ENCODE measurements at regions not wholly inside any gene's neighbourhood (a gene's known extent, or its start where the extent isn't known, plus 50 kb on each side); places are given as distances from the start of the nearest gene placed in this dataset.
A peak's percentile ranks its signal among the peaks of the same experiment; 100 is the strongest.

DNA sequence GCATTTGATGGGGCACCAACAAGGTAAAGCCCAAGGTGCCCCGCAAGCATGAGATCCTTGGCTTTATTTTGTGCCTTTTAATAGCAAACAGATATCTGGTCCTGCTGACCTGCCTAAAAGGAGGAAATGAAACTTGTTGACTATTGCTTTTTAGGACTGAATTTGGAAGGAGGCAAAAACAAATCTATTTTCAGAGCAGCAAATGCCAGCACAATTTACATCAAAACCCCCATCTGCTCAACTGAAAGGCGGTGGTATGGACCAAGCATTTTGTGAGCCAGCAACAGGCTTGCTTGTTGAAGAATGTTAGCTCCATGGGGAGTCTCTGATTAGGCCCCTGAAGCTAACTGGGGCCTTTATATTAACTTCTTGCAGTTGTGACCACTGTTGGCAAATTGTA is 192.6 kb upstream of the E2F8 start (continued):
- no peak for TF ChIP-seq NR2C1 (IDR thresholded peaks at IDR 0.05)
- TF ChIP-seq CHD2 (IDR thresholded peaks at IDR 0.05; ENCODE audit: borderline replicate concordance, low read depth, low read length) = peak; percentile 59; the same call in 1 of the 2 replicates
- TF ChIP-seq EZH2 (IDR thresholded peaks at IDR 0.05; ENCODE audit: borderline replicate concordance, control insufficient read depth, low read depth, low read length) = no peak
- TF ChIP-seq, protein P1, sequence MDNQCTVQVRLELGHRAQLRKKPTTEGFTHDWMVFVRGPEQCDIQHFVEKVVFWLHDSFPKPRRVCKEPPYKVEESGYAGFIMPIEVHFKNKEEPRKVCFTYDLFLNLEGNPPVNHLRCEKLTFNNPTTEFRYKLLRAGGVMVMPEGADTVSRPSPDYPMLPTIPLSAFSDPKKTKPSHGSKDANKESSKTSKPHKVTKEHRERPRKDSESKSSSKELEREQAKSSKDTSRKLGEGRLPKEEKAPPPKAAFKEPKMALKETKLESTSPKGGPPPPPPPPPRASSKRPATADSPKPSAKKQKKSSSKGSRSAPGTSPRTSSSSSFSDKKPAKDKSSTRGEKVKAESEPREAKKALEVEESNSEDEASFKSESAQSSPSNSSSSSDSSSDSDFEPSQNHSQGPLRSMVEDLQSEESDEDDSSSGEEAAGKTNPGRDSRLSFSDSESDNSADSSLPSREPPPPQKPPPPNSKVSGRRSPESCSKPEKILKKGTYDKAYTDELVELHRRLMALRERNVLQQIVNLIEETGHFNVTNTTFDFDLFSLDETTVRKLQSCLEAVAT (IDR thresholded peaks at IDR 0.05) = no peak
- TF ChIP-seq, protein P2, sequence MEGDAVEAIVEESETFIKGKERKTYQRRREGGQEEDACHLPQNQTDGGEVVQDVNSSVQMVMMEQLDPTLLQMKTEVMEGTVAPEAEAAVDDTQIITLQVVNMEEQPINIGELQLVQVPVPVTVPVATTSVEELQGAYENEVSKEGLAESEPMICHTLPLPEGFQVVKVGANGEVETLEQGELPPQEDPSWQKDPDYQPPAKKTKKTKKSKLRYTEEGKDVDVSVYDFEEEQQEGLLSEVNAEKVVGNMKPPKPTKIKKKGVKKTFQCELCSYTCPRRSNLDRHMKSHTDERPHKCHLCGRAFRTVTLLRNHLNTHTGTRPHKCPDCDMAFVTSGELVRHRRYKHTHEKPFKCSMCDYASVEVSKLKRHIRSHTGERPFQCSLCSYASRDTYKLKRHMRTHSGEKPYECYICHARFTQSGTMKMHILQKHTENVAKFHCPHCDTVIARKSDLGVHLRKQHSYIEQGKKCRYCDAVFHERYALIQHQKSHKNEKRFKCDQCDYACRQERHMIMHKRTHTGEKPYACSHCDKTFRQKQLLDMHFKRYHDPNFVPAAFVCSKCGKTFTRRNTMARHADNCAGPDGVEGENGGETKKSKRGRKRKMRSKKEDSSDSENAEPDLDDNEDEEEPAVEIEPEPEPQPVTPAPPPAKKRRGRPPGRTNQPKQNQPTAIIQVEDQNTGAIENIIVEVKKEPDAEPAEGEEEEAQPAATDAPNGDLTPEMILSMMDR (IDR thresholded peaks at IDR 0.05 in 2 of 3, conservative IDR thresholded peaks at IDR 0.05 in 1 of 3; ENCODE audit: control insufficient read depth in 2 of 3, extremely low read depth in 1 of 3, insufficient read depth in 1 of 3, low read depth in 3 of 3, low read length in 3 of 3) = no peak
- TF ChIP-seq NFXL1 (IDR thresholded peaks at IDR 0.05; ENCODE audit: borderline replicate concordance) = no peak
- TF ChIP-seq IKZF2 (IDR thresholded peaks at IDR 0.05) = peak; percentile 70 to 73; a peak in 3 of 4 replicates
- TF ChIP-seq, protein P3, sequence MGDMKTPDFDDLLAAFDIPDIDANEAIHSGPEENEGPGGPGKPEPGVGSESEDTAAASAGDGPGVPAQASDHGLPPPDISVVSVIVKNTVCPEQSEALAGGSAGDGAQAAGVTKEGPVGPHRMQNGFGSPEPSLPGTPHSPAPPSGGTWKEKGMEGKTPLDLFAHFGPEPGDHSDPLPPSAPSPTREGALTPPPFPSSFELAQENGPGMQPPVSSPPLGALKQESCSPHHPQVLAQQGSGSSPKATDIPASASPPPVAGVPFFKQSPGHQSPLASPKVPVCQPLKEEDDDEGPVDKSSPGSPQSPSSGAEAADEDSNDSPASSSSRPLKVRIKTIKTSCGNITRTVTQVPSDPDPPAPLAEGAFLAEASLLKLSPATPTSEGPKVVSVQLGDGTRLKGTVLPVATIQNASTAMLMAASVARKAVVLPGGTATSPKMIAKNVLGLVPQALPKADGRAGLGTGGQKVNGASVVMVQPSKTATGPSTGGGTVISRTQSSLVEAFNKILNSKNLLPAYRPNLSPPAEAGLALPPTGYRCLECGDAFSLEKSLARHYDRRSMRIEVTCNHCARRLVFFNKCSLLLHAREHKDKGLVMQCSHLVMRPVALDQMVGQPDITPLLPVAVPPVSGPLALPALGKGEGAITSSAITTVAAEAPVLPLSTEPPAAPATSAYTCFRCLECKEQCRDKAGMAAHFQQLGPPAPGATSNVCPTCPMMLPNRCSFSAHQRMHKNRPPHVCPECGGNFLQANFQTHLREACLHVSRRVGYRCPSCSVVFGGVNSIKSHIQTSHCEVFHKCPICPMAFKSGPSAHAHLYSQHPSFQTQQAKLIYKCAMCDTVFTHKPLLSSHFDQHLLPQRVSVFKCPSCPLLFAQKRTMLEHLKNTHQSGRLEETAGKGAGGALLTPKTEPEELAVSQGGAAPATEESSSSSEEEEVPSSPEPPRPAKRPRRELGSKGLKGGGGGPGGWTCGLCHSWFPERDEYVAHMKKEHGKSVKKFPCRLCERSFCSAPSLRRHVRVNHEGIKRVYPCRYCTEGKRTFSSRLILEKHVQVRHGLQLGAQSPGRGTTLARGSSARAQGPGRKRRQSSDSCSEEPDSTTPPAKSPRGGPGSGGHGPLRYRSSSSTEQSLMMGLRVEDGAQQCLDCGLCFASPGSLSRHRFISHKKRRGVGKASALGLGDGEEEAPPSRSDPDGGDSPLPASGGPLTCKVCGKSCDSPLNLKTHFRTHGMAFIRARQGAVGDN (IDR thresholded peaks at IDR 0.05) = 0 out of 2 replicates have a peak, but pooled peaks have one; percentile 12
- TF ChIP-seq SMC3 (IDR thresholded peaks at IDR 0.05; ENCODE audit: borderline replicate concordance, low read length) = peak; percentile 4; the same call in 1 of the 2 replicates
- TF ChIP-seq IKZF1 (conservative IDR thresholded peaks at IDR 0.05) = peak; percentile 76
- no peak for TF ChIP-seq HCFC1 (IDR thresholded peaks at IDR 0.05; ENCODE audit: low read length)
- TF ChIP-seq, protein P4, sequence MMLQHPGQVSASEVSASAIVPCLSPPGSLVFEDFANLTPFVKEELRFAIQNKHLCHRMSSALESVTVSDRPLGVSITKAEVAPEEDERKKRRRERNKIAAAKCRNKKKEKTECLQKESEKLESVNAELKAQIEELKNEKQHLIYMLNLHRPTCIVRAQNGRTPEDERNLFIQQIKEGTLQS (IDR thresholded peaks at IDR 0.05; ENCODE audit: borderline replicate concordance, extremely low read depth, low read depth, low read length) = no peak
- TF ChIP-seq, protein P5, sequence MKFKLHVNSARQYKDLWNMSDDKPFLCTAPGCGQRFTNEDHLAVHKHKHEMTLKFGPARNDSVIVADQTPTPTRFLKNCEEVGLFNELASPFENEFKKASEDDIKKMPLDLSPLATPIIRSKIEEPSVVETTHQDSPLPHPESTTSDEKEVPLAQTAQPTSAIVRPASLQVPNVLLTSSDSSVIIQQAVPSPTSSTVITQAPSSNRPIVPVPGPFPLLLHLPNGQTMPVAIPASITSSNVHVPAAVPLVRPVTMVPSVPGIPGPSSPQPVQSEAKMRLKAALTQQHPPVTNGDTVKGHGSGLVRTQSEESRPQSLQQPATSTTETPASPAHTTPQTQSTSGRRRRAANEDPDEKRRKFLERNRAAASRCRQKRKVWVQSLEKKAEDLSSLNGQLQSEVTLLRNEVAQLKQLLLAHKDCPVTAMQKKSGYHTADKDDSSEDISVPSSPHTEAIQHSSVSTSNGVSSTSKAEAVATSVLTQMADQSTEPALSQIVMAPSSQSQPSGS (IDR thresholded peaks at IDR 0.05; ENCODE audit: low read length) = peak; percentile 70; the same call in 1 of the 2 replicates
- no peak for TF ChIP-seq NFYB (IDR thresholded peaks at IDR 0.05; ENCODE audit: insufficient read depth, low read depth, low read length)
- no peak for TF ChIP-seq NFIC (IDR thresholded peaks at IDR 0.05; ENCODE audit: low read depth, low read length)
- no peak for TF ChIP-seq EGR1 (IDR thresholded peaks at IDR 0.05; ENCODE audit: borderline replicate concordance in 1 of 2, low read depth in 2 of 2, low read length in 2 of 2)
- 0 out of 2 replicates have a peak, but pooled peaks have one; percentile 35 for TF ChIP-seq PAX5 (IDR thresholded peaks at IDR 0.05; ENCODE audit: borderline replicate concordance, low read depth, low read length)
- TF ChIP-seq HDAC6 (IDR thresholded peaks at IDR 0.05; ENCODE audit: unreplicated experiment) = no peak

All from GM12878 (cell line).